ENCODE measurements at regions not wholly inside any gene's neighbourhood (a gene's known extent, or its start where the extent isn't known, plus 50 kb on each side); places are given as distances from the start of the nearest gene placed in this dataset.

GRCh38 chr2:239895116-239895515, 130.0 kb downstream of the NDUFA10 start:
- TF ChIP-seq TAF1 (IDR thresholded peaks at IDR 0.05; ENCODE audit: borderline replicate concordance, insufficient read depth, low read length) (no peak), SIN3A (IDR thresholded peaks at IDR 0.05; ENCODE audit: borderline replicate concordance, insufficient read depth, low read length) (no peak), POLR2AphosphoS5 (IDR thresholded peaks at IDR 0.05; ENCODE audit: low read depth, low read length) (no peak), REST (IDR thresholded peaks at IDR 0.05; ENCODE audit: insufficient read depth in 1 of 2, low read depth in 2 of 2, low read length in 2 of 2) (no peak), FOXP2 (optimal IDR thresholded peaks at IDR 0.05; ENCODE audit: borderline replicate concordance, extremely low read depth, extremely low read length, insufficient read depth) (no peak)
